ENCODE measurements at regions not wholly inside any gene's neighbourhood (a gene's known extent, or its start where the extent isn't known, plus 50 kb on each side); places are given as distances from the start of the nearest gene placed in this dataset.

GRCh38 chr13:105349082-105349723 is 1186.3 kb downstream of the EFNB2 start:
- Histone ChIP-seq H3K27ac (no peak overlapping the region), H3K36me3 (no peaks in the 10 kb centered on the region), H3K4me3 (no peak overlapping the region), H3K4me1 (no peaks in the 10 kb centered on the region), H3K9me3 (no peaks in the 10 kb centered on the region), H3K27me3 (no peaks in the 10 kb centered on the region)
- DNase-seq (ENCODE audit: low spot score in 2 of 2) = no peak
- intact Hi-C loops (cut with DNase I) = no loop called here
- TF ChIP-seq CTCF (IDR thresholded peaks at IDR 0.05) = no peak

- H3K27me3 ChIP-seq = no peaks in the 10 kb centered on the region
- no peak overlapping the region for H3K4me3 ChIP-seq
- no peaks in the 10 kb centered on the region for H3K4me1 ChIP-seq
- intact Hi-C loops (cut with DNase I) = no loop called here
- TF ChIP-seq CTCF (IDR thresholded peaks at IDR 0.05) = no peak
- H3K9me3 ChIP-seq = no peaks in the 10 kb centered on the region
- no peak for DNase-seq (ENCODE audit: low spot score in 2 of 2)
- H3K36me3 ChIP-seq = no peaks in the 10 kb centered on the region
- no peak overlapping the region for H3K27ac ChIP-seq
Measured at GRCh38 chr13:105346141-105346775, 1189.2 kb downstream of the EFNB2 start.

GRCh38 chr13:105345730-105346129 is 1189.7 kb downstream of the EFNB2 start:
- H3K4me1 ChIP-seq = no peaks in the 10 kb centered on the region
- H3K36me3 ChIP-seq = no peaks in the 10 kb centered on the region
- no peak overlapping the region for H3K4me3 ChIP-seq
- intact Hi-C loops (cut with DNase I) = no loop called here
- H3K9me3 ChIP-seq = no peaks in the 10 kb centered on the region
- no peak overlapping the region for H3K27ac ChIP-seq
- H3K27me3 ChIP-seq = no peaks in the 10 kb centered on the region
- TF ChIP-seq CTCF (IDR thresholded peaks at IDR 0.05) = no peak
- no peak for DNase-seq (ENCODE audit: low spot score in 2 of 2)

GRCh38 chr13:105345131-105345530 is 1190.3 kb downstream of the EFNB2 start:
- H3K4me1 ChIP-seq = no peaks in the 10 kb centered on the region
- no peaks in the 10 kb centered on the region for H3K27me3 ChIP-seq
- H3K36me3 ChIP-seq = no peaks in the 10 kb centered on the region
- H3K4me3 ChIP-seq = no peak overlapping the region
- no peak for TF ChIP-seq CTCF (IDR thresholded peaks at IDR 0.05)
- DNase-seq (ENCODE audit: low spot score in 2 of 2) = no peak
- intact Hi-C loops (cut with DNase I) = no loop called here
- no peaks in the 10 kb centered on the region for H3K9me3 ChIP-seq
- no peak overlapping the region for H3K27ac ChIP-seq

GRCh38 chr13:105343134-105343806 is 1192.2 kb downstream of the EFNB2 start:
- Histone ChIP-seq H3K9me3 (no peaks in the 10 kb centered on the region), H3K36me3 (no peaks in the 10 kb centered on the region), H3K4me1 (peaks cover 0 to 3% of the 10 kb centered on the region in 2 donors), H3K27me3 (no peaks in the 10 kb centered on the region), H3K27ac (no peak overlapping the region), H3K4me3 (no peak overlapping the region)
- no peak for TF ChIP-seq CTCF (IDR thresholded peaks at IDR 0.05)
- intact Hi-C loops (cut with DNase I) = no loop called here
- no peak for DNase-seq (ENCODE audit: low spot score in 2 of 2)

Data from ascending aorta (tissue), 2 donors.